Testis (tissue), 2 donors: ENCODE measurements at regions not wholly inside any gene's neighbourhood (a gene's known extent, or its start where the extent isn't known, plus 50 kb on each side); places are given as distances from the start of the nearest gene placed in this dataset.

Experiments
- POLR2A ChIP-seq: fragments of 450-650 bp; IDR thresholded peaks from one replicate; pipeline ENCODE4 v1.6.1; 2017; ENCODE audit warnings: antibody characterized with exemption, mild to moderate bottlenecking, moderate library complexity
- TF ChIP-seq, protein P1 (sequence below), 3 experiments: fragments of 450-650 bp in 2 of 3; fragments of 200-600 bp in 1 of 3; sonication (generic) in 1 of 3; IDR thresholded peaks; one replicate each; pipeline ENCODE4 v1.5.1; 2016 to 2019; ENCODE audit warnings: antibody characterized with exemption in 3 of 3, mild to moderate bottlenecking in 2 of 3, moderate library complexity in 1 of 3

DNA sequence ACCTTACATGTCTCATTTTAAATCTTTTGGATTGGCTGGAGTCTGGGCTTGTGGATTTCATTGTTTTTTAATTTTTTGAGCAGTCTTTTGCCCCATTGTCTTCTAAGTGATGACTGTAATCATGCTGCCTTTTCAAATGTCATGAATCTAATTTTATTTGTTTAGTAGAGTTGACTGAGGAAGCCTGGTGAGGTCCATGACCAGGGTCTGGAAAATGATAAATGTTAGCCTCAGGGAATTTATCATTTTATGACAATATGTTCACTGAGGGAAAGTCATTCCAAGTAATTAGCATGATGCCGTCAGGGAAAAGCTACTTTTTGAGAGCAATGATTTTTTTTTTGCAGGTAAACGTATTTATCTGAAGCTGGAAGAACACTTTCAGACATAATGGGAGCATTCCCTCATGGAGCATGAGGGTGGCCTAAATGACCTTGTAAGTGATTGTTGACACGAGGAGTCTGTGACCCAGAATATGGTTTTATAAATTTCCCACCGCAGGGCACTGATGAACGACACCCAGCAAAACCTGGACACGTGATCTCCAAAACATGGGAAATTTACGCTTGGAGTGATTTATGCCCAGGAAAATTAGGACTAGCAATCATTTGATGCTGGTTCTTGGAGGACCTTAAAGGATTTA is 155.3 kb upstream of the NABP1 start:
- TF ChIP-seq, protein P1, sequence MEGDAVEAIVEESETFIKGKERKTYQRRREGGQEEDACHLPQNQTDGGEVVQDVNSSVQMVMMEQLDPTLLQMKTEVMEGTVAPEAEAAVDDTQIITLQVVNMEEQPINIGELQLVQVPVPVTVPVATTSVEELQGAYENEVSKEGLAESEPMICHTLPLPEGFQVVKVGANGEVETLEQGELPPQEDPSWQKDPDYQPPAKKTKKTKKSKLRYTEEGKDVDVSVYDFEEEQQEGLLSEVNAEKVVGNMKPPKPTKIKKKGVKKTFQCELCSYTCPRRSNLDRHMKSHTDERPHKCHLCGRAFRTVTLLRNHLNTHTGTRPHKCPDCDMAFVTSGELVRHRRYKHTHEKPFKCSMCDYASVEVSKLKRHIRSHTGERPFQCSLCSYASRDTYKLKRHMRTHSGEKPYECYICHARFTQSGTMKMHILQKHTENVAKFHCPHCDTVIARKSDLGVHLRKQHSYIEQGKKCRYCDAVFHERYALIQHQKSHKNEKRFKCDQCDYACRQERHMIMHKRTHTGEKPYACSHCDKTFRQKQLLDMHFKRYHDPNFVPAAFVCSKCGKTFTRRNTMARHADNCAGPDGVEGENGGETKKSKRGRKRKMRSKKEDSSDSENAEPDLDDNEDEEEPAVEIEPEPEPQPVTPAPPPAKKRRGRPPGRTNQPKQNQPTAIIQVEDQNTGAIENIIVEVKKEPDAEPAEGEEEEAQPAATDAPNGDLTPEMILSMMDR (IDR thresholded peaks at IDR 0.05): no peak
- no peak for TF ChIP-seq POLR2A
